ENCODE measurements at regions not wholly inside any gene's neighbourhood (a gene's known extent, or its start where the extent isn't known, plus 50 kb on each side); places are given as distances from the start of the nearest gene placed in this dataset.

DNA sequence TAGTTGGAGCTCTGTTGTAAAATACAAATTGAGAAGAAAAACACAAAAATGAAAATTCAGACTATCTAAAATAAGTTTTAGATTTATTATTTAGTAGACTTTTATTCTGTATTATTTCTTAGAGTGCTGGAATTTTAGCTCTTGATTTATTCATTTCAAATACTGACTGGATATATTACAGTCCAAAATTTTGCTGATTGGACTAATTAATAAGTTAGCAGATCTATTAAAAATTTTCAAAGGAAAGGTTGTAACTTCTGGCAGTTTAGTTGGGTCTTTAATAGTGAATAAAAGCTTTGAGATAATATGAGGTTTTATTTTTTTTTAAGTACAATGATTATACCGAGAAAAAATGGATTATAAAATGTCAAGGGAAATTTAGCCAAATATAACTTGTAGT is 1224.9 kb upstream of the SPRY2 start:
- TF ChIP-seq, protein P1, sequence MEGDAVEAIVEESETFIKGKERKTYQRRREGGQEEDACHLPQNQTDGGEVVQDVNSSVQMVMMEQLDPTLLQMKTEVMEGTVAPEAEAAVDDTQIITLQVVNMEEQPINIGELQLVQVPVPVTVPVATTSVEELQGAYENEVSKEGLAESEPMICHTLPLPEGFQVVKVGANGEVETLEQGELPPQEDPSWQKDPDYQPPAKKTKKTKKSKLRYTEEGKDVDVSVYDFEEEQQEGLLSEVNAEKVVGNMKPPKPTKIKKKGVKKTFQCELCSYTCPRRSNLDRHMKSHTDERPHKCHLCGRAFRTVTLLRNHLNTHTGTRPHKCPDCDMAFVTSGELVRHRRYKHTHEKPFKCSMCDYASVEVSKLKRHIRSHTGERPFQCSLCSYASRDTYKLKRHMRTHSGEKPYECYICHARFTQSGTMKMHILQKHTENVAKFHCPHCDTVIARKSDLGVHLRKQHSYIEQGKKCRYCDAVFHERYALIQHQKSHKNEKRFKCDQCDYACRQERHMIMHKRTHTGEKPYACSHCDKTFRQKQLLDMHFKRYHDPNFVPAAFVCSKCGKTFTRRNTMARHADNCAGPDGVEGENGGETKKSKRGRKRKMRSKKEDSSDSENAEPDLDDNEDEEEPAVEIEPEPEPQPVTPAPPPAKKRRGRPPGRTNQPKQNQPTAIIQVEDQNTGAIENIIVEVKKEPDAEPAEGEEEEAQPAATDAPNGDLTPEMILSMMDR (IDR thresholded peaks at IDR 0.05): no peak
- no peak for TF ChIP-seq EP300 (IDR thresholded peaks at IDR 0.05)

All from gastroesophageal sphincter (tissue), 3 donors.